ENCODE measurements at regions not wholly inside any gene's neighbourhood (a gene's known extent, or its start where the extent isn't known, plus 50 kb on each side); places are given as distances from the start of the nearest gene placed in this dataset.

DNA sequence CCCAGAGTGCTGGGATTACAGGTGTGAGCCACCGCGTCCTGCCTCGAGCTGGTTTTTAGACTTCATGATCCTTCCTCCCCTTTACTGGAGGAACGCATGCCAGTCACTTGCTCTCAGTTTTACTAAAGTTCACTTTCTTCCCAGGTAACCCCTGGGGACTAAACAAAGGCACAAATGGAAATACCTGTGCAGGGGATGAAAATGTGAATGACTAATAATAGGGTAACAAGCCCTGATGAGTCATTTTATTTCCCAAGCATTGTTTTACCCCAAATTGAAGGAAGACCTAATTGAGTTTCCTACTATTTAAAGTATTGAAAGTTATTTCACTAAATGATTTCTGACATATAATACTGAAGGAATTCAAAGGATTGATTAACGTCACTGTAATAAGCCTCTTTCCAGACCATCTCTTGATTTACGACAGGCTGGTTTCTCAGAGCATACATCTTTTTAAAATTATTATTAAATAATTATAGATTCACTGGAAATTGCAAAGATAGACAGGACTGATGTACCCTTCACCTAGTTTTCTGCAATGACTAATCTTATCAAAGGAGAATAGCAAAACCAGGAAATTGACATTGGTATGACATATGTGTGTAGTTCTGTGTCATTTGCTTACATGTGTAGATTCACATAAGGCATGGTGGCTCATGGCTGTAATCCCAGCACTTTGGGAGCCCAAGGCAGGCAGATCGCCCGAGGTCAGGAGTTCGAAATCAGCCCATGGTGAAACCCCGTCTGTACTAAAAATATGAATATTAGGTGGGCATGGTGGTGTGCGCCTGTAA lies 53.2 kb upstream of the SOD1 start:
- ChIA-PET SMC1A (ENCODE audit: uncharacterized antibody, unreplicated experiment) (interaction anchor here (1.1 to 1.6 kb wide), 3 partner anchors 25 to 408 kb away, joined by 3 to 4 read pairs (median 4); no protein-coding TSS in a partner anchor), CTCF (interaction anchor here (0.6 to 1.0 kb wide), 4 partner anchors 20 to 409 kb away, joined by 3 to 4 read pairs (median 4); no protein-coding TSS in a partner anchor), RAD21 (ENCODE audit: unreplicated experiment) (interaction anchor here (0.9 to 1.2 kb wide), 2 partner anchors 426 to 507 kb away, joined by 4 to 6 read pairs; no protein-coding TSS in a partner anchor), POLR2A (no interaction called here)
- 29% methylated on average over 11 of the region's 11 CpGs for WGBS (ENCODE audit: insufficient coverage, insufficient replicate concordance, low lambda C conversion rate, missing lambda C conversion rate)
- BruUV-seq (replicated peaks): no TSS peak
- in situ Hi-C loops (cut with MboI): loop anchor here (10.0 kb wide), 1 partner anchor 1261 kb away; the partner anchor contains the start of gene KRTAP23-1
- Histone ChIP-seq H3K9me3 (replicated peaks; ENCODE audit: control insufficient read depth, insufficient read depth, low read length) (no peaks in the 10 kb centered on the region; the same call in 2 of the 3 replicates), H2AFZ (ENCODE audit: control insufficient read depth, low read depth, low read length) (no peak overlapping the region), H3K27ac (ENCODE audit: control insufficient read depth, insufficient read depth) (no peak overlapping the region), H3K4me3 (no peak overlapping the region), H3K27me3 (replicated peaks in 1 of 2; ENCODE audit: control insufficient read depth in 2 of 2, insufficient read depth in 2 of 2, low read length in 1 of 2) (no peaks in the 10 kb centered on the region), H3K9ac (ENCODE audit: control insufficient read depth, insufficient read depth, low read length) (no peak overlapping the region), H3K36me3 (ENCODE audit: control insufficient read depth in 2 of 2, insufficient read depth in 2 of 2, low read length in 1 of 2) (no peaks in the 10 kb centered on the region), H3K4me2 (ENCODE audit: control insufficient read depth, insufficient read depth) (no peak overlapping the region), H4K20me1 (ENCODE audit: control insufficient read depth, insufficient read depth) (no peaks in the 10 kb centered on the region), H3K4me1 (ENCODE audit: control insufficient read depth, insufficient read depth, low read length) (no peaks in the 10 kb centered on the region), H3K79me2 (ENCODE audit: control insufficient read depth, insufficient read depth, low read length) (no peaks in the 10 kb centered on the region)
- FAIRE-seq: no peak
- DNase-seq (ENCODE audit: low read depth, low spot score): no peak
- intact Hi-C loops (cut with micrococcal nuclease; ENCODE audit: unreplicated experiment): no loop called here
- TF ChIP-seq NFXL1 (IDR thresholded peaks at IDR 0.05; ENCODE audit: borderline replicate concordance): no peak
- TF ChIP-seq MXI1 (IDR thresholded peaks at IDR 0.05; ENCODE audit: low read depth, low read length): no peak
- TF ChIP-seq, protein P1, sequence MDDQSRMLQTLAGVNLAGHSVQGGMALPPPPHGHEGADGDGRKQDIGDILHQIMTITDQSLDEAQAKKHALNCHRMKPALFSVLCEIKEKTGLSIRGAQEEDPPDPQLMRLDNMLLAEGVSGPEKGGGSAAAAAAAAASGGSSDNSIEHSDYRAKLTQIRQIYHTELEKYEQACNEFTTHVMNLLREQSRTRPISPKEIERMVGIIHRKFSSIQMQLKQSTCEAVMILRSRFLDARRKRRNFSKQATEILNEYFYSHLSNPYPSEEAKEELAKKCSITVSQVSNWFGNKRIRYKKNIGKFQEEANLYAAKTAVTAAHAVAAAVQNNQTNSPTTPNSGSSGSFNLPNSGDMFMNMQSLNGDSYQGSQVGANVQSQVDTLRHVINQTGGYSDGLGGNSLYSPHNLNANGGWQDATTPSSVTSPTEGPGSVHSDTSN (IDR thresholded peaks at IDR 0.05; ENCODE audit: insufficient replicate concordance, low read depth, low read length): no peak
- TF ChIP-seq DPF2 (IDR thresholded peaks at IDR 0.05): no peak
- TF ChIP-seq IRF4 (IDR thresholded peaks at IDR 0.05; ENCODE audit: low read depth, low read length): no peak
- no peak for ATAC-seq
